HG03457 (cell line): ENCODE measurements at regions not wholly inside any gene's neighbourhood (a gene's known extent, or its start where the extent isn't known, plus 50 kb on each side); places are given as distances from the start of the nearest gene placed in this dataset.
"Not testable (repeated sequence)": the region's sequence is repeated elsewhere in the genome, so short reads cannot be mapped to it uniquely, and the experiment has no call there.

Experiments used
- ATAC-seq: cut with Tn5 transposase; IDR thresholded peaks from one replicate; pipeline ENCODE4 v1.9.1; 2021; ENCODE audit warnings: moderate number of reproducible peaks; ENCODE audit not compliant: unreplicated experiment

DNA sequence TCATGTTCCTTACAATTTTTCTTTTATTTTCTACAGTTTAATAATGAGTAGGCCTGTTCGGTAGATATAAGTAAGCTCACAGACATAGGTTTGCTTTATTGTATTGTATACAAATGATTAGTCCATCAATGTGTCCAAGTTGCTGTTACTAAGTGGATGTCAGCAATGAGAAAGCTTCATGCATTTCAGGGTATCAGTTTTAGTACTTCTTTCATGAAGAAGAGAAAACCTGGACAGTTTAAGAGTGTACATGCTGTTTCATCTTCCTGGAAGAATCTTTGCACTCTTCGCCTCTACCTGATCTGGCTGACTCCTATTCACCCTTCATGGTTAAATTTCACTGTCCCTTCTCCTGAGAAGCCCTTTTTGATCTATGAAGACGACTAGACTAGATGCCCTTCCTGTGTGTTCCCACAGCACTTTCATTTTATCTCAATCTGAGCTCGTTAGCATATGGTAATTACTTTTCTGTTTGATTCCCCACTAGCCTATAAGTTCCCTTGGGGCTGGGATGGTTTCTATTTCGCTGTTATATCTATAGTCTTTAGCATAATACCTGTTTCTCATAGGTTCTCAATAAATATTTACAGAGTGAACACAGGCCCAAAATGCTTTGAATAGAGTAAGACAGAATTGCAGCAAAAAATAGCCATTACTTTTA is 70.7 kb downstream of the CETN3 start:
- ATAC-seq, result peak; percentile 96

- no peak for ATAC-seq
Observed at GRCh38 chr5:90337449-90338052, 72.0 kb downstream of the CETN3 start.

- ATAC-seq, result no peak
Observed at GRCh38 chr5:90336752-90337151, 72.8 kb downstream of the CETN3 start.

DNA sequence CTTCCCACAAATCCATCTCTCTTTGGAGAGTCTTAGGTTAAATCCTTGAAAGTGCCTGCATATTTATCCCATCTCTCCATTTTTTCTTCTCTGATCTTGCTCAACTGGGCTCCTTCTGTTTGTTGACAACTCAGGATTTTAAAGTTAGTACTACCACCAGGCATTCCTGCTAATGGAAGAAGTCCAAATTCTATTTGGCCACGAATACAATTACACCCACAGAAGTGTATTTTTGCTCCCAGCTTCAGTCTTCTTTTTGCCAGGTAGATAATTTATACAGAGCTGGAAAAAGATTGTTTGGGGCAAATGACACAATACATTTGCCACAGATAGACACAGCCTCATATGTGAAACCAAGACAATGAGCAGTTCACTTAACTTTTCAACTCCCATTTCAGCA is 74.8 kb downstream of the CETN3 start:
- ATAC-seq, result no peak

DNA sequence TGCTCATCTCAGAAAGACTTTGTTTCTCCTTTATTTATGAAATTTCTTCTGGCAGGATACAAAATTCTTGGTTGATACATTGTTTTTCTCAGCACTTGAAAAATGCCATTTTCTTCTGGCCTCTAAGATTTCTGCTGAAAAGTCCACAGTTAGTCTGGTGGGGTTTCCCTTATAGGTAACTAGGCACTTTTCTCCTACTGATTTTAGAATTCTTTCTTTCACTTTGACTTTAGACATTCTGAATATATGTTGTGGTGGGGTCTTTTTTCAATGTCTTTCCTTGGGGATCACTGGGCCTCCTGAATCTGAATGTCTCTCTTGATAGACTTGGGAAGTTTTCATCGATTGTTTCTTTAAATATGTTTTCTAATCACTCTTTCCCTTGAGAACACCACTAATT is 79.6 kb downstream of the CETN3 start:
- ATAC-seq, result no peak

DNA sequence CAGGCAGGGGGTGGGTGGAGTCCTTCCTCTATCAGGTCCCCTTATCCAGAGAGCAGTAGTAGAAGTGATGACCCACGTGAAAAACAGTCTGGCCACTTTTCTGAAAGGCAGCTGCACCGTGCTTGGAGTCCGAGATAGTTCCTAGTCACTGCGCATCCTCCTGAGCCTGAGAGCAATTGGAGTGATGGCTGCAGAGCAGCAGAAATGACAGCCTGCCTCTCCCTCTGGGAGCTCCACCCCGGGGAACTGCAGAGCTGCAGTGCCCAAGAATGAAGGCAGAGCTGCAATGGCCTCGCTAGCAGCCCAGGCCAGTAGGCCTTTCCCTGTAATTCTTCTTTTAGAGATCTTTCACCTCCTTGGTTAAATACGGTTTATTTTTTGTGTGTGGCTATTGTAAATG is 82.6 kb downstream of the CETN3 start:
- no peak for ATAC-seq

GRCh38 chr5:90325093-90325492 is 84.5 kb downstream of the CETN3 start:
- ATAC-seq, result no peak

GRCh38 chr5:90320348-90320747 is 89.2 kb downstream of the CETN3 start:
- ATAC-seq, result not testable (repeated sequence)

- ATAC-seq, result no peak
Observed at GRCh38 chr5:90312027-90312426, 97.5 kb downstream of the CETN3 start.

DNA sequence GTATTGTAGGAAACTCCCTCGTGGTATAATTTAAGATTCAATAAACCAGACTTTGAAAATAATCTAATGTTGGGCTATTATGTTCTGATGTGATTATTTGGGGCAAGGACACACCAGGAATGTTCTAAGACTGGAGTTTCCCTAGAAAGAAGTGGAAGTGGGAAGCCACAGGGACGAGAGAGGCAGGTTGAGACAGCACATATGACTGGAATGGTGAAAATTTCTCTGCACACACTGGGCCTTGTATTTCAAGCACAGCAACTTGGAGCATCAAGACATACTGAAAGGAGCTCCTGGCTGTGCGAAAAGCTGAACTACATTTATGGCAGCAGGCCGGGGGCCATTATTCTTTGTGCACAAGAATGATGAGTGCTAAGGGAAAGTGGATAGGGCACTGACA is 98.2 kb downstream of the CETN3 start:
- ATAC-seq, result no peak

DNA sequence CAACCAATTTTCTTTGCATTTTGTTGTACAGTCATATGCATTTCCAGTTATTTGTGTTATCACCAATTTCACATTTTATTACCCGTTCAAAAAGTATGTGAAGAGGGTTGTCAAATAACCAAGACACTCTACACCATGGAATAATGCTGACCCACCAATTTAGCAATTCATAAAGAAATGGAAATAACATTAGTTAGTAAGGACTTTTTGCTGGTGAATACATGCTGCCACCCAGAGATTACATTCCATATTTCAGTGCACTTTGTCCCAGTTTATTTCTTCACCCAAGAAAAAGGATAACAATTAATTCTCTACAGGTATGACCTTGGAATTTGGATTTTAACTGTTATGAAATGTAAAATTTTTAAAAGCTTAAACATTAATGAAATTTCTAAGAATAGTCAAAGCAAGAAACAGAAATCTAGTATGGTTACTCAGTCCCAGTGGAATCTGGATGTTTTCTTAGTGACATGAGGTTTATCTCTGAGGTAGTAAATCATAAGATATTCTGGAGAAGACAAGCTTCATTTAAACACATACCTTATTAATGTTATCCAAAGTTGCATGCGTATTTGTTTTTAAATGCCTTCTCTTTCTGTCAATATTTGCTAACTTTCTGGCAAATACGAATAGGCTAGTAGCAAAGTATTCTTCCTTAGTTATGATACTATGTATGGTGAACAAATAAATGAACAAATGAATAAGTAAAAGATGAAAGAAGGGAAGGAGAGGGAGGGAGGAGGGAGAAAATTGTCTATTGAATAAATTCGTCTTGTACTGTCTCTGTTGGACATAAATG is 100.6 kb downstream of the CETN3 start:
- ATAC-seq, result no peak

- no peak for ATAC-seq
Observed at GRCh38 chr5:90307782-90308181, 101.8 kb downstream of the CETN3 start.

DNA sequence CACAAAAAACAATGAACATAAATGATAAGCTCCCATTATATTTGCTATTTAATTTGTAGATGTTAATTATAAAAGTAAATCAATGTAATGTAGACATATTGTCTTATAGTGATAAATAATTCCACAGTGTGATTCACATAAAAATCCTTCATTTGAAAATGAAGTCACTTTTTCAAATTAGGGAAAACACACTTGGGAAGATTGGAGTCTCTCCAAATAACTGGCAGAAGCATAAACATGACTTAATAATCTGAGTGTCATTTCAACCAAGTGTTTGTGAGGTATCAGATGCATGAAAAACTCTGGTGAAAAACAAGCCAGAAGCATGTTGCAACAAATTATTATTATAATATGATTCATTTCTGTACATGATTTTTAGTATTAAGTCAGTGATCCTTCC is 102.2 kb downstream of the CETN3 start:
- no peak for ATAC-seq

GRCh38 chr5:90306613-90307012 is 102.9 kb downstream of the CETN3 start:
- ATAC-seq, result no peak

GRCh38 chr5:90305041-90305720 is 104.4 kb downstream of the CETN3 start:
- no peak for ATAC-seq

DNA sequence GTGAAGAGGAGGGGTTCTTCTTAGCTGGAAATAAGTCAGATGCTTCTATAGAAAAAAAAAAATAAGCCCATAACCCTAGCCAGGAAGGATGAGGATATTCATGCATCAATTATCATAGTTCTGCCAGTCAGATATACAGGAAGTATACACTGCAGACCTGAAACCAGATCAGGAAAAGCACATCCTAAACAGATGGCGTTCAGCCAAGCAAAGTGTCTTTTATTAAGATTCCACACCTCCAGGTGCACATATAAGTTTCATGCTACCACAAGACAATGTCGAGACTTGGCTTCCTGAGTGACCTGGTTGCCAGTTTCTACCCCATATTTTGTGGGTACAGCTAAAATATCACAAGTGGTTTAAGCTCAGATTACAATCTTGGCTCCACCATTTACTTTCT is 108.3 kb downstream of the CETN3 start:
- ATAC-seq, result no peak

- no peak for ATAC-seq
Observed at GRCh38 chr5:90297045-90297764, 112.4 kb downstream of the CETN3 start.

GRCh38 chr5:90294604-90295003 is 115.0 kb downstream of the CETN3 start:
- no peak for ATAC-seq

- ATAC-seq, result no peak
Observed at GRCh38 chr5:90293931-90294330, 115.6 kb downstream of the CETN3 start.

GRCh38 chr5:90290648-90291047 is 118.9 kb downstream of the CETN3 start:
- ATAC-seq, result no peak

- no peak for ATAC-seq
Observed at GRCh38 chr5:90289837-90290236, 119.7 kb downstream of the CETN3 start.
